ENCODE measurements at regions not wholly inside any gene's neighbourhood (a gene's known extent, or its start where the extent isn't known, plus 50 kb on each side); places are given as distances from the start of the nearest gene placed in this dataset.

DNA sequence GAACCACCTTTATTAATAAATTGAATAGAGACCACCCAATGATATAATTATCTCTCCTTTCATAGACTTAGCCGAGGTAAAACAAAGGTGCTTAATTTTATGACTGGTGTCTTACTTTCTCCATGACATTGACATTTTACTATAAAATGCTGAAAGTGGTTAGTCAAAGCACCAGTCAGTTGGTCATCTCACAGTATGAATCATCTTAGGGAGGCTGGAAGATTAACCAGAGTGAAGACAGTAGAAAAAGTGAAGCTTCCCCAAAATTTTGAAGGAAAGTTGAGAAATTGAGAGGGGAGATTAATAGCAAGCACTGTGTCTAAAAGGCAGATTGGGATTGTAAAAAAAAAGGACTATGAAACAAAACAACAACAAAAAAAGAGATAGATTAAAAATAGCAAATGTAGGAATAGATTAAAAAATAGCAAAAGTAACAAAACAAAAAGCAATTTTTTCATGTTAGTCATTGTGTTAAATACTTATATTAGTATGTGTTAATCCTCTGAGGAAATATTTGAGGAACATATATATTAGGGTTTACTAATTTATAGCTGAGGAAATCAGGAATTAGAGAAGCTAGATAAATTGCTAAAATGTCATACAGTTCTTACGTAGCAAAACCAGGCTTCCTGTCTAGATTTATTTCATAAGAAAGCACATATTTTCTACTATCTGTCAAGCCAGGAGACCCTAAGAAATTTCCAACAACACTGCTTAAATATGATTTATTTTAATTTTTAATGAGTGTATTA, 557.3 kb upstream of the ANO5 start:
- TF ChIP-seq, protein P1, sequence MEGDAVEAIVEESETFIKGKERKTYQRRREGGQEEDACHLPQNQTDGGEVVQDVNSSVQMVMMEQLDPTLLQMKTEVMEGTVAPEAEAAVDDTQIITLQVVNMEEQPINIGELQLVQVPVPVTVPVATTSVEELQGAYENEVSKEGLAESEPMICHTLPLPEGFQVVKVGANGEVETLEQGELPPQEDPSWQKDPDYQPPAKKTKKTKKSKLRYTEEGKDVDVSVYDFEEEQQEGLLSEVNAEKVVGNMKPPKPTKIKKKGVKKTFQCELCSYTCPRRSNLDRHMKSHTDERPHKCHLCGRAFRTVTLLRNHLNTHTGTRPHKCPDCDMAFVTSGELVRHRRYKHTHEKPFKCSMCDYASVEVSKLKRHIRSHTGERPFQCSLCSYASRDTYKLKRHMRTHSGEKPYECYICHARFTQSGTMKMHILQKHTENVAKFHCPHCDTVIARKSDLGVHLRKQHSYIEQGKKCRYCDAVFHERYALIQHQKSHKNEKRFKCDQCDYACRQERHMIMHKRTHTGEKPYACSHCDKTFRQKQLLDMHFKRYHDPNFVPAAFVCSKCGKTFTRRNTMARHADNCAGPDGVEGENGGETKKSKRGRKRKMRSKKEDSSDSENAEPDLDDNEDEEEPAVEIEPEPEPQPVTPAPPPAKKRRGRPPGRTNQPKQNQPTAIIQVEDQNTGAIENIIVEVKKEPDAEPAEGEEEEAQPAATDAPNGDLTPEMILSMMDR (IDR thresholded peaks at IDR 0.05; ENCODE audit: low read depth, low read length) = no peak
- H3K27me3 ChIP-seq (ENCODE audit: insufficient read depth, low read depth, severe bottlenecking) = no peaks in the 10 kb centered on the region
- no peak overlapping the region for H3K27ac ChIP-seq
- no peak overlapping the region for H3K4me3 ChIP-seq (ENCODE audit: low read depth, low read length)
- no peaks in the 10 kb centered on the region for H3K36me3 ChIP-seq
- H3K9me3 ChIP-seq (ENCODE audit: severe bottlenecking) = no peaks in the 10 kb centered on the region
- DNase-seq = no peak

DNA sequence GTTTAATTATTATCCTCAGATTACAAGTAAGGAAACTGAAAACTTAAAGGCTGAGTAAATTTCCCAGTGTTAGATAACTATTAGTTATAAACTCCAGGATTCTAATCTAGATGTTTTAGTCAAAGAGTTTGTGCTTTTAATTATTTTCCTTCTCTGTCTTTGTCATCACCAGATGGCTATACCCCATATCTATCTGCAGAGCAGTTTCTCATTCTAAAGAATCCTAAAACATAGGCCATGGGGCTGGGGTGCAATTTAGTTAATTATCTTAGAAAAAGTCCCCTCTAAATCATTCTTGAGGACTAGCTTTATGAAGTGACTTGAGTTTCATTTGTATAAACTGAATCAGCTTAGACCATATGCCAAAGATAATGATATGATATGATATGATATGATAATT, 556.3 kb upstream of the ANO5 start:
- no peak overlapping the region for H3K4me3 ChIP-seq (ENCODE audit: low read depth, low read length)
- TF ChIP-seq, protein P1 (IDR thresholded peaks at IDR 0.05; ENCODE audit: low read depth, low read length) = no peak
- no peaks in the 10 kb centered on the region for H3K9me3 ChIP-seq (ENCODE audit: severe bottlenecking)
- no peak for DNase-seq
- H3K27me3 ChIP-seq (ENCODE audit: insufficient read depth, low read depth, severe bottlenecking) = no peaks in the 10 kb centered on the region
- H3K27ac ChIP-seq = no peak overlapping the region
- no peaks in the 10 kb centered on the region for H3K36me3 ChIP-seq

- Histone ChIP-seq H3K9me3 (ENCODE audit: severe bottlenecking) (no peaks in the 10 kb centered on the region), H3K36me3 (no peaks in the 10 kb centered on the region), H3K4me3 (ENCODE audit: low read depth, low read length) (no peak overlapping the region), H3K27ac (no peak overlapping the region), H3K27me3 (ENCODE audit: insufficient read depth, low read depth, severe bottlenecking) (no peaks in the 10 kb centered on the region)
- DNase-seq = no peak
- TF ChIP-seq, protein P1 (IDR thresholded peaks at IDR 0.05; ENCODE audit: low read depth, low read length) = no peak
Observed at GRCh38 chr11:21640491-21640890, 552.4 kb upstream of the ANO5 start.

DNA sequence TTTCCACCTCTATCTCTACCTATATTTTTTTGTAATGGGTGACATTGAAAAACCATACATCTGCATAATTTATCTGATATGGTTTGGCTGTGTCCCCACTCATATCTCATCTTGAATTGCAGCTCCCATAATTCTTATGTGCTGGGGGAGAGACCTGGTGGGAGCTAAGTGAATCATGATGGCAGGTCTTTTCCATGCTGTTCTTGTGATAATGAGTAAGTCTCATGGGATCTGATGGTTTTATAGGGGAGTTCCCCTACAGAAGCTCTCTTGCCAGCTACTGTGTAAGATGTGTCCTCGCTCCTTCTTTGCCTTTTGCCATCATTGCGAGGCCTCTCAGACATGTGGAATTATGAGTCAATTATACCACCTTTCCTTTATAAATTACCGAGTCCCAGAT, 551.0 kb upstream of the ANO5 start:
- no peak for DNase-seq
- Histone ChIP-seq H3K9me3 (ENCODE audit: severe bottlenecking) (no peaks in the 10 kb centered on the region), H3K4me3 (ENCODE audit: low read depth, low read length) (no peak overlapping the region), H3K27ac (no peak overlapping the region), H3K27me3 (ENCODE audit: insufficient read depth, low read depth, severe bottlenecking) (no peaks in the 10 kb centered on the region), H3K36me3 (no peaks in the 10 kb centered on the region)
- TF ChIP-seq, protein P1 (IDR thresholded peaks at IDR 0.05; ENCODE audit: low read depth, low read length) = no peak

GRCh38 chr11:21646351-21646750, 546.5 kb upstream of the ANO5 start:
- TF ChIP-seq, protein P1 (IDR thresholded peaks at IDR 0.05; ENCODE audit: low read depth, low read length) = no peak
- no peak for DNase-seq

GRCh38 chr11:21650961-21651360, 541.9 kb upstream of the ANO5 start:
- H3K4me3 ChIP-seq (ENCODE audit: low read depth, low read length) = no peak overlapping the region
- H3K27ac ChIP-seq = no peak overlapping the region
- H3K27me3 ChIP-seq (ENCODE audit: insufficient read depth, low read depth, severe bottlenecking) = no peaks in the 10 kb centered on the region
- TF ChIP-seq, protein P1 (IDR thresholded peaks at IDR 0.05; ENCODE audit: low read depth, low read length) = no peak
- DNase-seq = no peak
- H3K36me3 ChIP-seq = no peaks in the 10 kb centered on the region
- H3K9me3 ChIP-seq (ENCODE audit: severe bottlenecking) = no peaks in the 10 kb centered on the region

More at GRCh38 chr11:21646351-21646750, 546.5 kb upstream of the ANO5 start:
- no peaks in the 10 kb centered on the region for H3K9me3 ChIP-seq (ENCODE audit: severe bottlenecking)
- no peaks in the 10 kb centered on the region for H3K27me3 ChIP-seq (ENCODE audit: insufficient read depth, low read depth, severe bottlenecking)
- no peaks in the 10 kb centered on the region for H3K36me3 ChIP-seq
- H3K27ac ChIP-seq = no peak overlapping the region
- no peak overlapping the region for H3K4me3 ChIP-seq (ENCODE audit: low read depth, low read length)
